IMR-90 (cell line): ENCODE measurements at regions not wholly inside any gene's neighbourhood (a gene's known extent, or its start where the extent isn't known, plus 50 kb on each side); places are given as distances from the start of the nearest gene placed in this dataset.
A peak's percentile ranks its signal among the peaks of the same experiment; 100 is the strongest.
"Not testable (repeated sequence)": the region's sequence is repeated elsewhere in the genome, so short reads cannot be mapped to it uniquely, and the experiment has no call there.

ENCODE experiments used
- ATAC-seq: fragments of 200-7000 bp; cut with Tn5 transposase; 2 replicates; pipeline ENCODE4 v1.9.1; 2020; ENCODE audit warnings: low read depth, mild to moderate bottlenecking, moderate library complexity
- BruUV-seq: library from RNA; stranded (reverse); fragments of 400-500 nt; replicated peaks from 2 replicates; lab custom pipeline; 2021; lab: Mats Ljungman, UMichigan
- CTCF ChIA-PET: fragments of 300-600 bp; formaldehyde crosslinking; extraction: SDS; loops from one replicate; lab custom pipeline; 2021; ENCODE audit warnings: antibody characterized with exemption; lab: Yijun Ruan, JAX
- POLR2A ChIA-PET: fragments of 300-600 bp; sonication (Branson Sonifier 250); formaldehyde crosslinking; loops from one replicate; lab custom pipeline; 2022; ENCODE audit warnings: antibody characterized with exemption; ENCODE audit not compliant: unreplicated experiment; lab: Charles Lee
- DNase-seq: peaks from one replicate; pipeline ENCODE4 v3.0.0; 2013
- H2AFZ ChIP-seq: replicated peaks from 2 replicates; pipeline ENCODE3; 2013; ENCODE audit warnings: low read length, mild to moderate bottlenecking; ENCODE audit not compliant: poor library complexity
- H2AK5ac ChIP-seq: 2 replicates; pipeline ENCODE4 v1.6.1; 2013; ENCODE audit warnings: low read depth, low read length, inconsistent platforms
- H2AK9ac ChIP-seq: replicated peaks from 2 replicates; pipeline ENCODE3; 2013; ENCODE audit warnings: mild to moderate bottlenecking, low read depth, low read length, moderate library complexity; ENCODE audit not compliant: poor library complexity
- H2BK120ac ChIP-seq: 2 replicates; pipeline ENCODE4 v1.6.1; 2013; ENCODE audit warnings: low read depth, low read length, inconsistent platforms
- H2BK15ac ChIP-seq: 3 replicates; pipeline ENCODE4 v1.6.1; 2013; ENCODE audit warnings: low read depth, low read length, inconsistent platforms
- H2BK20ac ChIP-seq: 2 replicates; pipeline ENCODE4 v1.6.1; 2013; ENCODE audit warnings: low read depth, mild to moderate bottlenecking, inconsistent platforms, low read length, moderate library complexity
- H2BK5ac ChIP-seq: 2 replicates; pipeline ENCODE4 v1.6.1; 2013; ENCODE audit warnings: mild to moderate bottlenecking, low read depth, low read length, inconsistent platforms; ENCODE audit not compliant: poor library complexity, severe bottlenecking
- H3K14ac ChIP-seq: replicated peaks from 2 replicates; pipeline ENCODE4 v1.6.1; 2013; ENCODE audit warnings: low read depth, low read length, inconsistent platforms
- H3K18ac ChIP-seq: 2 replicates; pipeline ENCODE4 v1.6.1; 2013; ENCODE audit warnings: low read depth, low read length, control low read depth
- H3K23ac ChIP-seq: 2 replicates; pipeline ENCODE4 v1.6.1; 2013; ENCODE audit warnings: low read depth, low read length, inconsistent platforms
- H3K27ac ChIP-seq: 2 replicates; pipeline ENCODE4 v1.5.1; 2013; ENCODE audit warnings: mild to moderate bottlenecking, control low read depth, low read length; ENCODE audit not compliant: insufficient read depth
- H3K27me3 ChIP-seq: 2 replicates; pipeline ENCODE4 v1.6.1; 2013; ENCODE audit warnings: low read length; ENCODE audit not compliant: control insufficient read depth, insufficient read depth
- H3K36me3 ChIP-seq: 2 replicates; pipeline ENCODE4 v1.6.1; 2013; ENCODE audit warnings: low read length, mixed read lengths; ENCODE audit not compliant: control insufficient read depth, insufficient read depth
- H3K4ac ChIP-seq: 2 replicates; pipeline ENCODE4 v1.6.1; 2013; ENCODE audit warnings: low read depth, low read length, inconsistent platforms
- H3K4me1 ChIP-seq: 2 replicates; pipeline ENCODE4 v1.6.1; 2013; ENCODE audit warnings: low read length, mixed read lengths; ENCODE audit not compliant: control insufficient read depth, insufficient read depth
- H3K4me2 ChIP-seq: 2 replicates; pipeline ENCODE4 v1.6.1; 2013; ENCODE audit warnings: low read depth, mild to moderate bottlenecking, control low read depth, low read length, moderate library complexity
- H3K4me3 ChIP-seq: 2 replicates; pipeline ENCODE4 v1.5.1; 2013; ENCODE audit warnings: low read depth, mild to moderate bottlenecking, control low read depth, low read length, moderate library complexity; ENCODE audit not compliant: insufficient read depth
- H3K56ac ChIP-seq: 2 replicates; pipeline ENCODE4 v1.6.1; 2013; ENCODE audit warnings: low read length, inconsistent platforms; ENCODE audit not compliant: insufficient read depth; ENCODE audit errors: extremely low read depth
- H3K79me1 ChIP-seq, 2 experiments: 2 replicates each; pipeline ENCODE4 v1.6.1; 2013; ENCODE audit warnings: low read length in 2 of 2, inconsistent platforms in 1 of 2, low read depth in 1 of 2
- H3K9ac ChIP-seq: 2 replicates; pipeline ENCODE4 v1.6.1; 2013; ENCODE audit warnings: low read depth, low read length, control low read depth
- H3K9me1 ChIP-seq: 2 replicates; pipeline ENCODE4 v1.6.1; 2013; ENCODE audit warnings: low read length, inconsistent platforms; ENCODE audit not compliant: insufficient read depth
- H3K9me3 ChIP-seq: 2 replicates; pipeline ENCODE4 v1.6.1; 2013; ENCODE audit warnings: low read length; ENCODE audit not compliant: control insufficient read depth, insufficient read depth
- H4K20me1 ChIP-seq: 2 replicates; pipeline ENCODE4 v1.6.1; 2013; ENCODE audit warnings: low read length, inconsistent platforms; ENCODE audit not compliant: insufficient read depth
- H4K5ac ChIP-seq: 2 replicates; pipeline ENCODE4 v1.6.1; 2013; ENCODE audit warnings: mild to moderate bottlenecking, low read depth, low read length, control low read depth
- H4K8ac ChIP-seq, 2 experiments: 2 replicates each; pipeline ENCODE4 v1.6.1; 2013; ENCODE audit warnings: low read depth in 2 of 2, low read length in 2 of 2, control low read depth in 1 of 2, inconsistent platforms in 1 of 2
- H4K91ac ChIP-seq: 2 replicates; pipeline ENCODE4 v1.6.1; 2013; ENCODE audit warnings: low read depth, low read length, inconsistent platforms; ENCODE audit not compliant: insufficient read depth
- WGBS, 2 experiments: methylation state at CpG; one replicate each; pipeline versions ENCODE4 v1.1.5 to v1.1.7; 2013; ENCODE audit warnings: missing lambda C conversion rate in 2 of 2; ENCODE audit not compliant: insufficient read length in 1 of 2; ENCODE audit errors: extremely low coverage in 2 of 2; 5-methylcytosine and 5-hydroxymethylcytosine counted together
- dilution Hi-C: fragments of 300-500 bp; cut with HindIII; formaldehyde crosslinking; loops from one replicate; pipeline ENCODE4 v1.14.3; 2018; ENCODE audit warnings: low sequenced_read_pairs; ENCODE audit not compliant: unreplicated experiment
- in situ Hi-C: fragments of 300-500 bp; cut with MboI; formaldehyde crosslinking; loops from 3 replicates; pipeline ENCODE4 v1.14.3; 2019; ENCODE audit warnings: low sequenced_read_pairs, inconsistent platforms, mixed read lengths
- intact Hi-C: fragments of 100-400 bp; cut with micrococcal nuclease; formaldehyde crosslinking; loops from 2 replicates; pipeline ENCODE4 v1.10.0; 2022

GRCh38 chr2:87531968-87532715 lies 215.7 kb upstream of the PLGLB2 start:
- H2BK5ac ChIP-seq, H3K4me2 ChIP-seq, H3K14ac ChIP-seq, H3K56ac ChIP-seq, intact Hi-C loops, H3K23ac ChIP-seq, CTCF ChIA-PET, H3K18ac ChIP-seq, H2BK120ac ChIP-seq, H3K36me3 ChIP-seq, H3K4ac ChIP-seq, DNase-seq, BruUV-seq, in situ Hi-C loops, H3K27ac ChIP-seq, H3K9ac ChIP-seq, H3K4me1 ChIP-seq, dilution Hi-C loops, POLR2A ChIA-PET, H4K5ac ChIP-seq, H2AK9ac ChIP-seq, ATAC-seq, H4K8ac ChIP-seq, H2AK5ac ChIP-seq, H3K9me3 ChIP-seq, H2BK20ac ChIP-seq, H2AFZ ChIP-seq, H3K4me3 ChIP-seq, H3K9me1 ChIP-seq, H2BK15ac ChIP-seq, H4K91ac ChIP-seq, H3K27me3 ChIP-seq: not testable (repeated sequence)
- Histone ChIP-seq H3K79me1 (peaks cover 0 to 12% of the 10 kb centered on the region in 2 experiments; a peak in 2 of 4 replicates), H4K20me1 (peaks cover 30% of the 10 kb centered on the region)
- no CpG with 5 or more reads among the region's 7 CpGs for WGBS, 2 experiments

- H2BK20ac ChIP-seq, H3K27me3 ChIP-seq, H3K27ac ChIP-seq, POLR2A ChIA-PET, H3K9ac ChIP-seq, H3K79me1 ChIP-seq, intact Hi-C loops, H2BK120ac ChIP-seq, H4K91ac ChIP-seq, H2AK9ac ChIP-seq, H3K4ac ChIP-seq, H3K14ac ChIP-seq, H3K9me3 ChIP-seq, H2AK5ac ChIP-seq, H3K18ac ChIP-seq, H2BK5ac ChIP-seq, H3K4me2 ChIP-seq, in situ Hi-C loops, CTCF ChIA-PET, H4K5ac ChIP-seq, dilution Hi-C loops, H3K36me3 ChIP-seq, H4K8ac ChIP-seq, BruUV-seq, H3K4me3 ChIP-seq, H2AFZ ChIP-seq, H2BK15ac ChIP-seq, H3K9me1 ChIP-seq, H3K23ac ChIP-seq, H3K4me1 ChIP-seq, H3K56ac ChIP-seq: not testable (repeated sequence)
- no CpG with 5 or more reads among the region's 9 CpGs for WGBS, 2 experiments
- ATAC-seq (peak; percentile 24), DNase-seq (peak; percentile 24)
- H4K20me1 ChIP-seq = peaks cover 20% of the 10 kb centered on the region; the same call in 1 of the 2 replicates
Observed at GRCh38 chr2:87533390-87534272, 214.3 kb upstream of the PLGLB2 start.
